ENCODE measurements at regions not wholly inside any gene's neighbourhood (a gene's known extent, or its start where the extent isn't known, plus 50 kb on each side); places are given as distances from the start of the nearest gene placed in this dataset.

GRCh38 chrY:20998483-20998882 is 242.6 kb downstream of the RPS4Y2 start:
- H3K36me3 Mint-ChIP-seq, result no peaks in the 10 kb centered on the region
- DNase-seq, result no peak
- ChIA-PET POLR2A (ENCODE audit: partially characterized antibody) (no interaction called here), CTCF (ENCODE audit: partially characterized antibody) (no interaction called here)
- H3K9me3 ChIP-seq (ENCODE audit: control insufficient read depth in 1 of 2, low read length in 2 of 2), result no peaks in the 10 kb centered on the region
- H3K27ac ChIP-seq (ENCODE audit: low read depth, low read length), result no peak overlapping the region
- H3K27me3 ChIP-seq (ENCODE audit: insufficient read depth, low read length), result no peaks in the 10 kb centered on the region
- no peaks in the 10 kb centered on the region for H3K36me3 ChIP-seq (ENCODE audit: insufficient read depth, low read length)
- H3K9me3 Mint-ChIP-seq, result no peaks in the 10 kb centered on the region
- no peak overlapping the region for H3K4me3 ChIP-seq (ENCODE audit: low read length in 2 of 2)
- intact Hi-C loops (cut with micrococcal nuclease), result no loop called here
- no peak overlapping the region for H3K27ac Mint-ChIP-seq
- no peak overlapping the region for H3K4me3 Mint-ChIP-seq
- H3K4me1 ChIP-seq (ENCODE audit: insufficient read depth, low read length), result no peaks in the 10 kb centered on the region
- peaks cover 0 to 3% (median 0%) of the 10 kb centered on the region in 4 donors for H3K4me1 Mint-ChIP-seq
- no peaks in the 10 kb centered on the region for H3K27me3 Mint-ChIP-seq

GRCh38 chrY:21001102-21001501 is 245.2 kb downstream of the RPS4Y2 start:
- POLR2A ChIA-PET (ENCODE audit: partially characterized antibody), result no interaction called here
- Histone ChIP-seq H3K9me3 (ENCODE audit: control insufficient read depth in 1 of 2, low read length in 2 of 2) (no peaks in the 10 kb centered on the region), H3K27me3 (ENCODE audit: insufficient read depth, low read length) (no peaks in the 10 kb centered on the region), H3K36me3 (ENCODE audit: insufficient read depth, low read length) (no peaks in the 10 kb centered on the region), H3K4me3 (ENCODE audit: low read length in 2 of 2) (no peak overlapping the region), H3K27ac (ENCODE audit: low read depth, low read length) (no peak overlapping the region), H3K4me1 (ENCODE audit: insufficient read depth, low read length) (no peaks in the 10 kb centered on the region)
- CTCF ChIA-PET (ENCODE audit: partially characterized antibody), result no interaction called here
- no peaks in the 10 kb centered on the region for H3K36me3 Mint-ChIP-seq
- H3K9me3 Mint-ChIP-seq, result no peaks in the 10 kb centered on the region
- intact Hi-C loops (cut with micrococcal nuclease), result no loop called here
- DNase-seq, result no peak
- no peak overlapping the region for H3K4me3 Mint-ChIP-seq
- H3K4me1 Mint-ChIP-seq, result peaks cover 0 to 4% (median 0%) of the 10 kb centered on the region in 4 donors
- no peaks in the 10 kb centered on the region for H3K27me3 Mint-ChIP-seq
- no peak overlapping the region for H3K27ac Mint-ChIP-seq

- ChIA-PET POLR2A (ENCODE audit: partially characterized antibody) (no interaction called here), CTCF (ENCODE audit: partially characterized antibody) (no interaction called here)
- intact Hi-C loops (cut with micrococcal nuclease), result no loop called here
Observed at GRCh38 chrY:21003059-21003458, 247.2 kb downstream of the RPS4Y2 start.

GRCh38 chrY:21005531-21005930 is 249.6 kb downstream of the RPS4Y2 start:
- ChIA-PET CTCF (ENCODE audit: partially characterized antibody) (no interaction called here), POLR2A (ENCODE audit: partially characterized antibody) (no interaction called here)
- H3K27ac Mint-ChIP-seq, result no peak overlapping the region
- H3K9me3 ChIP-seq (ENCODE audit: control insufficient read depth in 1 of 2, low read length in 2 of 2), result no peaks in the 10 kb centered on the region
- no peaks in the 10 kb centered on the region for H3K27me3 ChIP-seq (ENCODE audit: insufficient read depth, low read length)
- H3K4me3 ChIP-seq (ENCODE audit: low read length in 2 of 2), result no peak overlapping the region
- H3K36me3 ChIP-seq (ENCODE audit: insufficient read depth, low read length), result no peaks in the 10 kb centered on the region
- H3K27me3 Mint-ChIP-seq, result no peaks in the 10 kb centered on the region
- no peak overlapping the region for H3K4me3 Mint-ChIP-seq
- H3K9me3 Mint-ChIP-seq, result peaks cover 0 to 2% (median 0%) of the 10 kb centered on the region in 8 donors
- no peaks in the 10 kb centered on the region for H3K36me3 Mint-ChIP-seq
- intact Hi-C loops (cut with micrococcal nuclease), result no loop called here
- no peak overlapping the region for H3K27ac ChIP-seq (ENCODE audit: low read depth, low read length)
- peaks cover 0 to 3% (median 0%) of the 10 kb centered on the region in 4 donors for H3K4me1 Mint-ChIP-seq
- no peak for DNase-seq
- no peaks in the 10 kb centered on the region for H3K4me1 ChIP-seq (ENCODE audit: insufficient read depth, low read length)

More at GRCh38 chrY:21003059-21003458, 247.2 kb downstream of the RPS4Y2 start:
- no peaks in the 10 kb centered on the region for H3K36me3 Mint-ChIP-seq
- no peaks in the 10 kb centered on the region for H3K27me3 ChIP-seq (ENCODE audit: insufficient read depth, low read length)
- no peaks in the 10 kb centered on the region for H3K27me3 Mint-ChIP-seq
- no peaks in the 10 kb centered on the region for H3K36me3 ChIP-seq (ENCODE audit: insufficient read depth, low read length)
- no peak overlapping the region for H3K4me3 Mint-ChIP-seq
- H3K4me1 Mint-ChIP-seq, result peaks cover 0 to 3% (median 0%) of the 10 kb centered on the region in 4 donors
- no peak overlapping the region for H3K4me3 ChIP-seq (ENCODE audit: low read length in 2 of 2)
- no peak overlapping the region for H3K27ac ChIP-seq (ENCODE audit: low read depth, low read length)
- DNase-seq, result no peak
- H3K9me3 Mint-ChIP-seq, result no peaks in the 10 kb centered on the region
- no peaks in the 10 kb centered on the region for H3K4me1 ChIP-seq (ENCODE audit: insufficient read depth, low read length)
- no peak overlapping the region for H3K27ac Mint-ChIP-seq
- H3K9me3 ChIP-seq (ENCODE audit: control insufficient read depth in 1 of 2, low read length in 2 of 2), result no peaks in the 10 kb centered on the region

GRCh38 chrY:21021811-21022210 is 265.9 kb downstream of the RPS4Y2 start:
- Mint-ChIP-seq H3K9me3 (no peaks in the 10 kb centered on the region), H3K4me3 (peak overlapping the region in 1 of 8 donors; percentile 71), H3K27ac (no peak overlapping the region), H3K27me3 (no peaks in the 10 kb centered on the region), H3K4me1 (peaks cover 0 to 39% (median 12%) of the 10 kb centered on the region in 4 donors), H3K36me3 (no peaks in the 10 kb centered on the region)
- intact Hi-C loops (cut with micrococcal nuclease), result loop anchor here (10.0 kb wide), 2 partner anchors 53 to 447 kb away; partner anchors contain the start of gene EIF1AY
- no peak for DNase-seq
- no peak overlapping the region for H3K4me3 ChIP-seq (ENCODE audit: low read length in 2 of 2)
- CTCF ChIA-PET (ENCODE audit: partially characterized antibody), result no interaction called here
- H3K9me3 ChIP-seq (ENCODE audit: control insufficient read depth in 1 of 2, low read length in 2 of 2), result no peaks in the 10 kb centered on the region
- POLR2A ChIA-PET (ENCODE audit: partially characterized antibody), result interaction anchor here (1.8 to 2.2 kb wide), 3 partner anchors 30 to 235 kb away, joined by 4 to 7 read pairs (median 6); no protein-coding TSS in a partner anchor
- no peaks in the 10 kb centered on the region for H3K27me3 ChIP-seq (ENCODE audit: insufficient read depth, low read length)
- H3K36me3 ChIP-seq (ENCODE audit: insufficient read depth, low read length), result no peaks in the 10 kb centered on the region
- no peak overlapping the region for H3K27ac ChIP-seq (ENCODE audit: low read depth, low read length)
- H3K4me1 ChIP-seq (ENCODE audit: insufficient read depth, low read length), result peaks cover 34% of the 10 kb centered on the region

GRCh38 chrY:21022326-21023044 is 266.6 kb downstream of the RPS4Y2 start:
- Mint-ChIP-seq H3K9me3 (no peaks in the 10 kb centered on the region), H3K4me1 (peaks cover 0 to 39% (median 12%) of the 10 kb centered on the region in 4 donors), H3K4me3 (peak overlapping the region in 1 of 8 donors; percentile 71), H3K27me3 (no peaks in the 10 kb centered on the region), H3K27ac (peak overlapping the region in 2 of 7 donors; percentile 50 to 71), H3K36me3 (no peaks in the 10 kb centered on the region)
- no peaks in the 10 kb centered on the region for H3K36me3 ChIP-seq (ENCODE audit: insufficient read depth, low read length)
- CTCF ChIA-PET (ENCODE audit: partially characterized antibody), result no interaction called here
- no peak overlapping the region for H3K4me3 ChIP-seq (ENCODE audit: low read length in 2 of 2)
- peak in 1 of 5 donors; percentile 46 for DNase-seq
- POLR2A ChIA-PET (ENCODE audit: partially characterized antibody), result interaction anchor here (0.6 to 2.2 kb wide), 7 partner anchors 9 to 238 kb away, joined by 3 to 7 read pairs (median 4); no protein-coding TSS in a partner anchor
- H3K4me1 ChIP-seq (ENCODE audit: insufficient read depth, low read length), result peaks cover 34% of the 10 kb centered on the region
- no peaks in the 10 kb centered on the region for H3K9me3 ChIP-seq (ENCODE audit: control insufficient read depth in 1 of 2, low read length in 2 of 2)
- intact Hi-C loops (cut with micrococcal nuclease), result loop anchor here (10.0 kb wide), 2 partner anchors 52 to 448 kb away; partner anchors contain the start of gene EIF1AY
- H3K27ac ChIP-seq (ENCODE audit: low read depth, low read length), result no peak overlapping the region
- H3K27me3 ChIP-seq (ENCODE audit: insufficient read depth, low read length), result no peaks in the 10 kb centered on the region

- intact Hi-C loops (cut with micrococcal nuclease), result loop anchor here (10.0 kb wide), 2 partner anchors 51 to 449 kb away; partner anchors contain the start of gene EIF1AY
- H3K27me3 Mint-ChIP-seq, result no peaks in the 10 kb centered on the region
Observed at GRCh38 chrY:21023906-21024305, 268.0 kb downstream of the RPS4Y2 start.

More at GRCh38 chrY:21023906-21024305, 268.0 kb downstream of the RPS4Y2 start:
- H3K36me3 Mint-ChIP-seq, result no peaks in the 10 kb centered on the region
- peak overlapping the region in 1 of 8 donors; percentile 46 for H3K4me3 Mint-ChIP-seq
- Histone ChIP-seq H3K4me3 (ENCODE audit: low read length in 2 of 2) (no peak overlapping the region), H3K27ac (ENCODE audit: low read depth, low read length) (no peak overlapping the region), H3K9me3 (ENCODE audit: control insufficient read depth in 1 of 2, low read length in 2 of 2) (no peaks in the 10 kb centered on the region), H3K4me1 (ENCODE audit: insufficient read depth, low read length) (peaks cover 34% of the 10 kb centered on the region), H3K27me3 (ENCODE audit: insufficient read depth, low read length) (no peaks in the 10 kb centered on the region), H3K36me3 (ENCODE audit: insufficient read depth, low read length) (no peaks in the 10 kb centered on the region)
- no peaks in the 10 kb centered on the region for H3K9me3 Mint-ChIP-seq
- DNase-seq, result no peak
- no peak overlapping the region for H3K27ac Mint-ChIP-seq
- ChIA-PET CTCF (ENCODE audit: partially characterized antibody) (no interaction called here), POLR2A (ENCODE audit: partially characterized antibody) (no interaction called here)
- peaks cover 0 to 45% (median 13%) of the 10 kb centered on the region in 4 donors for H3K4me1 Mint-ChIP-seq
